ENCODE measurements at regions not wholly inside any gene's neighbourhood (a gene's known extent, or its start where the extent isn't known, plus 50 kb on each side); places are given as distances from the start of the nearest gene placed in this dataset.

DNA sequence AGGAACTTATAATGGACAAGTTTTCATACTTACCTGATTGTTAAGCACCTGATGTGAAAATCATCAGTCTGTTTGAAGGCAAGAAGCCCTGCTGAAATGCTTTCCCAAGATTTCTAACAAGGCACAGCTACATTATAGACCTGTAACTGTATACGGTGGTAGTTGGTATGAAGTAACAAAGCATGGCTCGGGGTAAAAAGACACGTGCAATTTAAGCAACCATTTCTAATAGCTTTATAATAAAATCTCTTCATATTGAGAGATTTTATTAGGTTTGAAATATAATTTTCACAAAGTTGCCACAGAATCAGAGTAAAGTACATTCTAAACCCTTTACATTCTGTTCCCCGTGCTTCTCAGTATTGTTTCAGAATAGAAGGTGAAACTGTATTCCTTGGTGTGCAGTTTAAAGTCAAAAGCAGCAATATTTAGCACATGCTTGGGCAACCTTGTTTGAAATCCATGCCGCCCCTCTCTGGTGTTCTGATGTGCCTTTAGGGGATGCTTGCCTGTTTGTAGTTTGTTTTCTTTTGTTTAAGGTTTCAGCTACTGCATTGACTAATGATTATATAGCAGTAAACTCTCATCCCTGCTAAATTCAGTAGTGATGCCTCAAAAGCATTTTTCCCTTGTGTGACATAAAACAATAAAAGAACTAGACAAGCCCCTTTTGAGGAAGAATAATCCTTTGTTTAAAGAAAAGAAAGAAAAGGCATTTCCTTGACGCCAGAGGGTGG, 125.2 kb upstream of the OBI1 start:
- TF ChIP-seq, protein P1, sequence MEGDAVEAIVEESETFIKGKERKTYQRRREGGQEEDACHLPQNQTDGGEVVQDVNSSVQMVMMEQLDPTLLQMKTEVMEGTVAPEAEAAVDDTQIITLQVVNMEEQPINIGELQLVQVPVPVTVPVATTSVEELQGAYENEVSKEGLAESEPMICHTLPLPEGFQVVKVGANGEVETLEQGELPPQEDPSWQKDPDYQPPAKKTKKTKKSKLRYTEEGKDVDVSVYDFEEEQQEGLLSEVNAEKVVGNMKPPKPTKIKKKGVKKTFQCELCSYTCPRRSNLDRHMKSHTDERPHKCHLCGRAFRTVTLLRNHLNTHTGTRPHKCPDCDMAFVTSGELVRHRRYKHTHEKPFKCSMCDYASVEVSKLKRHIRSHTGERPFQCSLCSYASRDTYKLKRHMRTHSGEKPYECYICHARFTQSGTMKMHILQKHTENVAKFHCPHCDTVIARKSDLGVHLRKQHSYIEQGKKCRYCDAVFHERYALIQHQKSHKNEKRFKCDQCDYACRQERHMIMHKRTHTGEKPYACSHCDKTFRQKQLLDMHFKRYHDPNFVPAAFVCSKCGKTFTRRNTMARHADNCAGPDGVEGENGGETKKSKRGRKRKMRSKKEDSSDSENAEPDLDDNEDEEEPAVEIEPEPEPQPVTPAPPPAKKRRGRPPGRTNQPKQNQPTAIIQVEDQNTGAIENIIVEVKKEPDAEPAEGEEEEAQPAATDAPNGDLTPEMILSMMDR (IDR thresholded peaks at IDR 0.05; ENCODE audit: low read depth, low read length, poor library complexity, severe bottlenecking), result no peak
- TF ChIP-seq EZH2phosphoT487 (IDR thresholded peaks at IDR 0.05; ENCODE audit: borderline replicate concordance, low read length), result no peak
